ENCODE measurements at regions not wholly inside any gene's neighbourhood (a gene's known extent, or its start where the extent isn't known, plus 50 kb on each side); places are given as distances from the start of the nearest gene placed in this dataset.

- TF ChIP-seq FOXA1 (IDR thresholded peaks at IDR 0.05) (no peak), SP1 (IDR thresholded peaks at IDR 0.05) (no peak), TARDBP (IDR thresholded peaks at IDR 0.05) (no peak), ELF4 (IDR thresholded peaks at IDR 0.05) (no peak), FOXM1 (IDR thresholded peaks at IDR 0.05; ENCODE audit: borderline replicate concordance) (no peak), BHLHE40 (IDR thresholded peaks at IDR 0.05; ENCODE audit: borderline replicate concordance) (no peak), HDGF (IDR thresholded peaks at IDR 0.05; ENCODE audit: borderline replicate concordance) (no peak)
Measured at GRCh38 chr6:86723729-86724128, 213.6 kb upstream of the HTR1E start.

Measured in HEK293T (cell line).